Neural progenitor cell (in vitro differentiated cells): ENCODE measurements at regions not wholly inside any gene's neighbourhood (a gene's known extent, or its start where the extent isn't known, plus 50 kb on each side); places are given as distances from the start of the nearest gene placed in this dataset.

Experiments
- DNase-seq: peaks from one replicate; pipeline ENCODE4 v3.0.0-alpha.2; 2016; ENCODE audit warnings: low spot score
- H2AFZ ChIP-seq: fragments of 200-600 bp; sonication (generic); replicated peaks from 2 replicates; pipeline ENCODE4 v1.6.1; 2016; ENCODE audit warnings: antibody characterized with exemption
- H3F3A ChIP-seq: fragments of 200-600 bp; sonication (generic); 2 replicates; pipeline ENCODE4 v1.6.1; 2016; ENCODE audit warnings: antibody characterized with exemption, low read depth
- H3K27ac ChIP-seq: fragments of 200-600 bp; sonication (generic); 2 replicates; pipeline ENCODE4 v1.5.1; 2016; ENCODE audit warnings: mild to moderate bottlenecking
- H3K27me3 ChIP-seq: fragments of 200-600 bp; sonication (generic); 2 replicates; pipeline ENCODE4 v1.6.1; 2016; ENCODE audit warnings: mild to moderate bottlenecking, moderate library complexity
- H3K36me3 ChIP-seq: fragments of 200-600 bp; sonication (generic); 2 replicates; pipeline ENCODE4 v1.5.1; 2016
- H3K4me1 ChIP-seq: fragments of 200-600 bp; sonication (generic); 2 replicates; pipeline ENCODE4 v1.6.1; 2016; ENCODE audit warnings: mixed run types
- H3K4me2 ChIP-seq: fragments of 200-600 bp; sonication (generic); 2 replicates; pipeline ENCODE4 v1.6.1; 2016
- H3K4me3 ChIP-seq: fragments of 200-600 bp; sonication (generic); 2 replicates; pipeline ENCODE4 v1.5.1; 2016
- H3K79me2 ChIP-seq: fragments of 200-600 bp; sonication (generic); 2 replicates; pipeline ENCODE4 v1.6.1; 2016; ENCODE audit warnings: low read depth
- H3K9ac ChIP-seq: fragments of 200-600 bp; sonication (generic); 2 replicates; pipeline ENCODE4 v1.6.1; 2016
- H3K9me3 ChIP-seq: fragments of 200-600 bp; sonication (generic); 2 replicates; pipeline ENCODE4 v1.5.1; 2016; ENCODE audit warnings: low read depth
- H4K20me1 ChIP-seq: fragments of 200-600 bp; sonication (generic); 2 replicates; pipeline ENCODE4 v1.6.1; 2016; ENCODE audit warnings: low read depth
- H3K27ac Mint-ChIP-seq: 3 replicates; pipeline ENCODE4 v1.8.0; 2021; ENCODE audit warnings: mixed read lengths
- H3K27me3 Mint-ChIP-seq: 2 replicates; pipeline ENCODE4 v1.8.0; 2022; ENCODE audit warnings: low read depth, mild to moderate bottlenecking, inconsistent platforms, moderate library complexity, mixed read lengths; ENCODE audit not compliant: insufficient read depth
- H3K36me3 Mint-ChIP-seq: 3 replicates; pipeline ENCODE4 v1.8.0; 2021; ENCODE audit warnings: mixed read lengths
- H3K4me1 Mint-ChIP-seq: 3 replicates; pipeline ENCODE4 v1.8.0; 2021; ENCODE audit warnings: mixed read lengths
- H3K4me3 Mint-ChIP-seq: 3 replicates; pipeline ENCODE4 v1.8.0; 2021; ENCODE audit warnings: mild to moderate bottlenecking, moderate library complexity, mixed read lengths
- H3K9me3 Mint-ChIP-seq: 3 replicates; pipeline ENCODE4 v1.8.0; 2020; ENCODE audit warnings: mixed read lengths
- EZH2 ChIP-seq: fragments of 200-600 bp; sonication (generic); IDR thresholded peaks from 2 replicates; pipeline ENCODE4 v1.6.1; 2017; ENCODE audit warnings: antibody characterized with exemption, mild to moderate bottlenecking, moderate library complexity
- EZH2phosphoT487 ChIP-seq: fragments of 200-600 bp; sonication (generic); IDR thresholded peaks from 2 replicates; pipeline ENCODE4 v1.6.1; 2017; ENCODE audit warnings: antibody characterized with exemption
- TF ChIP-seq, protein P1 (sequence below): fragments of 200-600 bp; sonication (generic); IDR thresholded peaks from 2 replicates; pipeline ENCODE4 v1.5.1; 2017; ENCODE audit warnings: antibody characterized with exemption, mild to moderate bottlenecking

DNA sequence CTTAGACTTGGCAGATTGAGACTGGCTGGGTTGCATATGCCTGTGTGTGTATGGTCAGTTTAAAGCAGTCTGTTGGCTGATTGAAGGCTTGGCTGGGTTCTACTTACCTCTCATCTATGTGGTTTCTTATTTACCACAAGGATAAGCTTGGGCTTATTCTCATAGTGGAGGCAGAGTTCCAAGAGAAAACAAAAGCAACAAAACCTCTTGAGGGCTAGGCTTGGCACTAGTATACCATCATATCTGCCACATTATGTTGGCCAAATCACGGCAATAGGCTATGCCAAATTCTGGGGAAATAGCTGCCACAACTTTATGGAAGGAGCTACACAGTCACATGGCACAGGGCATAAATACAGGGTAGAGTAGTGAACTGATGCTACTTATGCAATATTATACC lies 714.1 kb downstream of the CBLN4 start:
- DNase-seq: no peak
- Histone ChIP-seq H3K79me2 (no peaks in the 10 kb centered on the region), H3K27ac (no peak overlapping the region), H3K9ac (no peak overlapping the region), H4K20me1 (no peaks in the 10 kb centered on the region), H3K9me3 (no peaks in the 10 kb centered on the region), H3K4me2 (no peak overlapping the region), H3K4me1 (no peaks in the 10 kb centered on the region), H3K27me3 (no peaks in the 10 kb centered on the region), H2AFZ (no peak overlapping the region), H3K4me3 (no peak overlapping the region), H3F3A (no peaks in the 10 kb centered on the region), H3K36me3 (no peaks in the 10 kb centered on the region)
- no peaks in the 10 kb centered on the region for H3K9me3 Mint-ChIP-seq
- no peak overlapping the region for H3K4me3 Mint-ChIP-seq
- peaks cover 6% of the 10 kb centered on the region for H3K4me1 Mint-ChIP-seq
- H3K27ac Mint-ChIP-seq: no peak overlapping the region
- H3K36me3 Mint-ChIP-seq: no peaks in the 10 kb centered on the region
- TF ChIP-seq EZH2 (no peak), EZH2phosphoT487 (no peak)
- TF ChIP-seq, protein P1, sequence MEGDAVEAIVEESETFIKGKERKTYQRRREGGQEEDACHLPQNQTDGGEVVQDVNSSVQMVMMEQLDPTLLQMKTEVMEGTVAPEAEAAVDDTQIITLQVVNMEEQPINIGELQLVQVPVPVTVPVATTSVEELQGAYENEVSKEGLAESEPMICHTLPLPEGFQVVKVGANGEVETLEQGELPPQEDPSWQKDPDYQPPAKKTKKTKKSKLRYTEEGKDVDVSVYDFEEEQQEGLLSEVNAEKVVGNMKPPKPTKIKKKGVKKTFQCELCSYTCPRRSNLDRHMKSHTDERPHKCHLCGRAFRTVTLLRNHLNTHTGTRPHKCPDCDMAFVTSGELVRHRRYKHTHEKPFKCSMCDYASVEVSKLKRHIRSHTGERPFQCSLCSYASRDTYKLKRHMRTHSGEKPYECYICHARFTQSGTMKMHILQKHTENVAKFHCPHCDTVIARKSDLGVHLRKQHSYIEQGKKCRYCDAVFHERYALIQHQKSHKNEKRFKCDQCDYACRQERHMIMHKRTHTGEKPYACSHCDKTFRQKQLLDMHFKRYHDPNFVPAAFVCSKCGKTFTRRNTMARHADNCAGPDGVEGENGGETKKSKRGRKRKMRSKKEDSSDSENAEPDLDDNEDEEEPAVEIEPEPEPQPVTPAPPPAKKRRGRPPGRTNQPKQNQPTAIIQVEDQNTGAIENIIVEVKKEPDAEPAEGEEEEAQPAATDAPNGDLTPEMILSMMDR: no peak
- no peaks in the 10 kb centered on the region for H3K27me3 Mint-ChIP-seq

- no peak overlapping the region for H3K27ac ChIP-seq
- H3K9ac ChIP-seq: no peak overlapping the region
- no peaks in the 10 kb centered on the region for H3F3A ChIP-seq
- no peaks in the 10 kb centered on the region for H3K79me2 ChIP-seq
- H3K4me3 ChIP-seq: no peak overlapping the region
- H3K27me3 Mint-ChIP-seq: peaks cover 2% of the 10 kb centered on the region
- H2AFZ ChIP-seq: no peak overlapping the region
- no peaks in the 10 kb centered on the region for H3K27me3 ChIP-seq
- no peaks in the 10 kb centered on the region for H3K36me3 ChIP-seq
- no peak overlapping the region for H3K27ac Mint-ChIP-seq
- TF ChIP-seq EZH2phosphoT487: no peak
- TF ChIP-seq, protein P1: no peak
- no peak for TF ChIP-seq EZH2
- DNase-seq: no peak
- no peaks in the 10 kb centered on the region for H3K9me3 Mint-ChIP-seq
- H3K4me2 ChIP-seq: no peak overlapping the region
- H3K36me3 Mint-ChIP-seq: no peaks in the 10 kb centered on the region
- no peaks in the 10 kb centered on the region for H4K20me1 ChIP-seq
- H3K4me3 Mint-ChIP-seq: no peak overlapping the region
- peaks cover 12% of the 10 kb centered on the region for H3K4me1 Mint-ChIP-seq
- no peaks in the 10 kb centered on the region for H3K9me3 ChIP-seq
- H3K4me1 ChIP-seq: no peaks in the 10 kb centered on the region
Measured at GRCh38 chr20:55283889-55284288, 721.4 kb downstream of the CBLN4 start.

GRCh38 chr20:55273149-55273548 lies 732.2 kb downstream of the CBLN4 start:
- no peak overlapping the region for H2AFZ ChIP-seq

More at GRCh38 chr20:55273149-55273548, 732.2 kb downstream of the CBLN4 start:
- H4K20me1 ChIP-seq: no peaks in the 10 kb centered on the region
- no peak overlapping the region for H3K4me3 ChIP-seq
- TF ChIP-seq EZH2 (no peak), EZH2phosphoT487 (no peak)
- TF ChIP-seq, protein P1: no peak
- H3K27ac ChIP-seq: no peak overlapping the region
- no peaks in the 10 kb centered on the region for H3K4me1 ChIP-seq
- H3K9me3 Mint-ChIP-seq: peaks cover 6% of the 10 kb centered on the region
- H3K9me3 ChIP-seq: no peaks in the 10 kb centered on the region
- no peaks in the 10 kb centered on the region for H3K36me3 ChIP-seq
- no peaks in the 10 kb centered on the region for H3K36me3 Mint-ChIP-seq
- H3K4me1 Mint-ChIP-seq: no peaks in the 10 kb centered on the region
- H3K27me3 Mint-ChIP-seq: no peaks in the 10 kb centered on the region
- no peak overlapping the region for H3K27ac Mint-ChIP-seq
- H3K4me3 Mint-ChIP-seq: no peak overlapping the region
- H3K9ac ChIP-seq: no peak overlapping the region
- no peak overlapping the region for H3K4me2 ChIP-seq
- no peaks in the 10 kb centered on the region for H3K27me3 ChIP-seq
- H3F3A ChIP-seq: no peaks in the 10 kb centered on the region
- no peaks in the 10 kb centered on the region for H3K79me2 ChIP-seq
- no peak for DNase-seq
